ENCODE measurements at regions not wholly inside any gene's neighbourhood (a gene's known extent, or its start where the extent isn't known, plus 50 kb on each side); places are given as distances from the start of the nearest gene placed in this dataset.

DNA sequence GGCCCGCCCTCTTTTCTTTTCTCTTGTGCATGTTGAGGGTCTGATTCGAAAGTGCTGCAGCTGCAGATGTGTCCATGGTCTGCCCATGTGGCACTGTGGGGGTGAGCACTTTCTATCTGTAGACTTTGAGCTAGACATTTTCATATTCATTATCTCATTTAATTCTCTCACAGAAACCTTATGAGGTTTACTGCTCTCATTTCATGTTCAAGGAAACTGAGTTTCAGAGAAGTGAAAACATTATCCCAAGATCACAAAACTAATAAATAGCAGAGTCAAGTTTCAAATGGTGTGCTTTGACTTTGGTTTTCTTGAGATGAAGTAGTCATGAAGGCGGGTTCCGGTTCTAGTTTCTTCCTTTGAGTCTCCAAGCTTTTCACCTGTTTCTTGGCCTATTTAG, 536.5 kb upstream of the ZNF462 start:
- H3K4me3 Mint-ChIP-seq = no peak overlapping the region

DNA sequence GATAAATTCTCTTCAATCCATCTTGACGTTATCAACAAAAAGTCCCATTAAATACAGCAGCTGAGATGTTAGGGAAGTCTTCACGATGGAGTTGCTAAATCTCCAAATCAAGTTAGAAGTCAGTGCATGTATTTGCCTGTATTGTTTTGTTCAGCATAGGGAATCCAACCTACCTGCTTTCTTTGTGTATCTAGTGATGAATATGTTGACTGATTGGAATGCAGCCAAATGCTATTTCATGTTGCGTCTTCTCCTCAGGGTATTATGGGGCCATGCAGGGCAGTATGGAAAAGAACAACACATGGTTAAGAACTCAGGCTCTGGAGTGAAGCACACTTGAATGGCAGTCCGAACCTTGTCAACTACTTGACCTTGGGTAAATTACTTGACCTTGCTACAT, 529.5 kb upstream of the ZNF462 start:
- H3K9me3 Mint-ChIP-seq = no peaks in the 10 kb centered on the region
- no peaks in the 10 kb centered on the region for H3K4me1 Mint-ChIP-seq
- no peak overlapping the region for H3K27ac Mint-ChIP-seq
- no peaks in the 10 kb centered on the region for H3K27me3 Mint-ChIP-seq
- no peak for ATAC-seq
- no peaks in the 10 kb centered on the region for H3K36me3 Mint-ChIP-seq
- no peak overlapping the region for H3K4me3 Mint-ChIP-seq

More for the DNA sequence above, 536.5 kb upstream of the ZNF462 start:
- Mint-ChIP-seq H3K36me3 (no peaks in the 10 kb centered on the region), H3K9me3 (no peaks in the 10 kb centered on the region), H3K27me3 (no peaks in the 10 kb centered on the region), H3K27ac (no peak overlapping the region), H3K4me1 (no peaks in the 10 kb centered on the region)
- ATAC-seq = no peak

DNA sequence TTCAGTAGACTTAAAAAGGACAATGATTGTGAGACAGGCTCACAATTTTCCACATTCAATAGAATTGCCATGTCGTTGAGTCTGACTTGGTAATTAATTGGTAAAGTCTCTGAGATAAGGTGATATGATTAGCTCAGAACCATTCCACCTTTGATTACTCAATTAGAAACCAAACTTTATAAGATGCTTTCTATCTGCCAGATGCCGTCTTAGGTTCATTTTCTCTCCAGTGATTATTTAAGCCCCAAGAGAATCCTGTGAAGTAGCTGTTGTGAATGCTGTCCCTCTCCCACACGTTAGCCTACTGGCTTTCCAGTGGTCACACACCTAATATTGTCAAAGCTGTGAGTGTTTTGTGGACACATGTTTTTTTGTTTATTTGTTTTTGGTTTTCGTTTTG, 528.9 kb upstream of the ZNF462 start:
- Mint-ChIP-seq H3K9me3 (no peaks in the 10 kb centered on the region), H3K27ac (no peak overlapping the region), H3K27me3 (no peaks in the 10 kb centered on the region), H3K36me3 (no peaks in the 10 kb centered on the region), H3K4me3 (no peak overlapping the region), H3K4me1 (no peaks in the 10 kb centered on the region)
- no peak for ATAC-seq

DNA sequence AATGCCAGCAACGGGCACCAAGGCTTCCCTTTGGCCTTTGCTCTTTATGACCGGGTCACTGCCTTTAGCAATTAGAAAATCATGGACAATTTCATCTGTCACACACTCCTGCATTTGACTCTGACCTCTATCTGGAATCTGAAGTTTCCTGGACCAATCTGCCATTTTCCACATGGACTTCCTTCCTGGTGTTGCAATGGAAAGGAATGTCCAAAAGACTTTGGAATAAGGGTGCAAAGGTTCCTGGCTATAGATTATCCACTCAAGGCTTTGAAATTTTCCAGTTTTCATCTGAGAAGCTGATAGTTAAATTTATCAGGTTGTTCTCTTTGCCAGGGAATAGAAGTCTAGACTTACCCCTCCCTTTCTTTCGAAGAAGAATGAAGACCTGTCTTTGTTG, 523.1 kb upstream of the ZNF462 start:
- no peak for ATAC-seq
- no peak overlapping the region for H3K27ac Mint-ChIP-seq
- H3K4me3 Mint-ChIP-seq = no peak overlapping the region
- peaks cover 4% of the 10 kb centered on the region for H3K9me3 Mint-ChIP-seq
- H3K27me3 Mint-ChIP-seq = no peaks in the 10 kb centered on the region
- H3K36me3 Mint-ChIP-seq = no peaks in the 10 kb centered on the region
- H3K4me1 Mint-ChIP-seq = no peaks in the 10 kb centered on the region

DNA sequence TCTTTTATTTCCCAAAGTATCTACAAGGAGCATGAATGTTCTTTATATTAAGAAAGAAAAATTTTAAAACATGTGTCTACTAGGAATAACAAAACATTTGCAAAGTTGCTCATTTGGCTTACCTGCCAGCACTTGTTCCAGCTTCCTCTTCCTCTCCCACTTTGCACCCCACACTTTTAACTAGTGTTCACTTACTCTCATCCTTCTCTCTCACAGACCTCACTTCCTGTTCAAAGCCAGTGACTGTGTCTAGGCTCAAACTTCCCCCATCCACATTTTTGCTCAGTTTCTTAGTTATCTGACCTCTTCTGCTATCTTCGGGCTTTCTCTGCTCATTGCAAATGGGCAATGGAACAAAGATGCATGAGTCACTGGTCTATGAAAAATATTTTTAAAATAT, 512.2 kb upstream of the ZNF462 start:
- Mint-ChIP-seq H3K4me3 (no peak overlapping the region), H3K27me3 (no peaks in the 10 kb centered on the region), H3K36me3 (no peaks in the 10 kb centered on the region), H3K4me1 (no peaks in the 10 kb centered on the region), H3K27ac (no peak overlapping the region), H3K9me3 (peaks cover 9% of the 10 kb centered on the region)
- no peak for ATAC-seq

GRCh38 chr9:106356924-106357323, 506.0 kb upstream of the ZNF462 start:
- no peak for ATAC-seq
- Mint-ChIP-seq H3K27ac (no peak overlapping the region), H3K36me3 (no peaks in the 10 kb centered on the region), H3K4me3 (no peak overlapping the region), H3K27me3 (no peaks in the 10 kb centered on the region), H3K9me3 (peaks cover 18% of the 10 kb centered on the region), H3K4me1 (no peaks in the 10 kb centered on the region)

DNA sequence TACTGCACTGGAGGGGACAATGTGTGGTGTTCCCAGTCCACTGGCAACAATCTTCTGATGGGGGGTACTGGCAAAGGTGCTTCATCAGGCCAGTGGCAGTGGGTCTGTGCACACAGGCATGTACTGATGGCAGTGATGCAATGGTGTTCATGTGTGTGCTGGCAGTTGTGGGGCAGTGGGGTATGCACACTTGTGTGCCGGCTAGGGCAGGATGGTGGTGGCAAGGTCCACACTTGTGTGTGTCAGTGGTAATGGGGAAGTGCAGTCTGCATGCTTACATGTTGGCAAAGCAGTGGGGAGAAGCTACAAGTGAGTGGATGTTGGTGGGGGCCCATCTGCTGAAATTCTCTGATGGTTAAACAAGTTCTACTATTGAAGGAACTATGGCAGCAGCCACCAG, 504.6 kb upstream of the ZNF462 start:
- no peaks in the 10 kb centered on the region for H3K27me3 Mint-ChIP-seq
- H3K4me3 Mint-ChIP-seq = no peak overlapping the region
- H3K36me3 Mint-ChIP-seq = no peaks in the 10 kb centered on the region
- H3K9me3 Mint-ChIP-seq = peaks cover 18% of the 10 kb centered on the region
- no peaks in the 10 kb centered on the region for H3K4me1 Mint-ChIP-seq
- peak; percentile 8 for ATAC-seq
- no peak overlapping the region for H3K27ac Mint-ChIP-seq

DNA sequence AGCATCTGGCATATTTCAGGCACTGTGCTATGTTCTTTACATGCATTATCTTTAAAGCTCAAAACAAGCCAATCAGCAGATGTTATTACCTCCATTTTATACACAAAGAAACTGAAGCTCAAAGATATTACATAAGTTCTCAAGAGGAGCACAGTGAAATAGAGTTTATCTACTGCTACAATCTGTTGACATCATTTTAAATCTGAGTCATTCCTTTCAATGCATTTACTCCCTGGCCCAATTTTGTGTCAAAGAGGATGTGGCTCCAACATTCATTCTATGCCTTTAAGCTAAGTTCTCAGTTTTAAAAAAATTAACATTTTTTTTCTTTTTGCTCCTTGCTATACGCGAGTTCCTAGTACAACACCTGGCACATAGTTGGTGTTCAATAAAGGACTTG, 486.3 kb upstream of the ZNF462 start:
- no peaks in the 10 kb centered on the region for H3K36me3 Mint-ChIP-seq
- no peak overlapping the region for H3K4me3 Mint-ChIP-seq
- no peaks in the 10 kb centered on the region for H3K27me3 Mint-ChIP-seq
- no peak for ATAC-seq
- H3K4me1 Mint-ChIP-seq = no peaks in the 10 kb centered on the region
- H3K27ac Mint-ChIP-seq = no peak overlapping the region
- peaks cover 9% of the 10 kb centered on the region for H3K9me3 Mint-ChIP-seq

DNA sequence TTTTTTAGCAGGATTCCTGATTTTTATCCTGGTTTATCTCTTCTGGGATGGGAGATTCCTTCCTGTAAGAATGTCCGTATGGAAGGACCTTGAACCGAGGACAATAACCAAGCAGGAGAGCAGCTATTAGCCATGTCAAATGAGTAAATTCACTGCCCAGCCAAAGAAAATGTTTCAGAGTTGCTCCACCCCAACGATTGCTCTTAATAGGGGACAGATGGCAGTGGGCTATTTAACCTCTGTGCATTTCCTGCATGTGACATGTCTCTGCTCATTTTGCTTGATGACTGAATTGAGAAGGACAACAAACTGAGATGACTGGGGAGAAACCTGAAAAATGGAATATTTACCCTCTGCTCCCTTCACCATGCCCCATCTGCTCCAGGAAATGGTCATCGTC, 479.9 kb upstream of the ZNF462 start:
- H3K27me3 Mint-ChIP-seq = no peaks in the 10 kb centered on the region
- peaks cover 6% of the 10 kb centered on the region for H3K9me3 Mint-ChIP-seq
- H3K36me3 Mint-ChIP-seq = no peaks in the 10 kb centered on the region
- no peak overlapping the region for H3K27ac Mint-ChIP-seq
- ATAC-seq = no peak
- H3K4me3 Mint-ChIP-seq = no peak overlapping the region
- H3K4me1 Mint-ChIP-seq = no peaks in the 10 kb centered on the region

GRCh38 chr9:106387965-106388364, 475.0 kb upstream of the ZNF462 start:
- no peak overlapping the region for H3K4me3 Mint-ChIP-seq
- no peak for ATAC-seq
- H3K27ac Mint-ChIP-seq = no peak overlapping the region
- peaks cover 4% of the 10 kb centered on the region for H3K9me3 Mint-ChIP-seq
- H3K4me1 Mint-ChIP-seq = no peaks in the 10 kb centered on the region
- H3K36me3 Mint-ChIP-seq = no peaks in the 10 kb centered on the region
- H3K27me3 Mint-ChIP-seq = no peaks in the 10 kb centered on the region

- Mint-ChIP-seq H3K36me3 (no peaks in the 10 kb centered on the region), H3K4me3 (no peak overlapping the region)
Observed at GRCh38 chr9:106393226-106393625, 469.7 kb upstream of the ZNF462 start.

GRCh38 chr9:106400170-106400569, 462.8 kb upstream of the ZNF462 start:
- Mint-ChIP-seq H3K27ac (no peak overlapping the region), H3K27me3 (no peaks in the 10 kb centered on the region), H3K36me3 (no peaks in the 10 kb centered on the region), H3K4me1 (no peaks in the 10 kb centered on the region), H3K4me3 (no peak overlapping the region), H3K9me3 (peaks cover 4% of the 10 kb centered on the region)
- ATAC-seq = no peak

More at GRCh38 chr9:106393226-106393625, 469.7 kb upstream of the ZNF462 start:
- no peak overlapping the region for H3K27ac Mint-ChIP-seq
- H3K27me3 Mint-ChIP-seq = no peaks in the 10 kb centered on the region
- no peaks in the 10 kb centered on the region for H3K4me1 Mint-ChIP-seq
- H3K9me3 Mint-ChIP-seq = no peaks in the 10 kb centered on the region
- no peak for ATAC-seq

GRCh38 chr9:106400950-106401349, 462.0 kb upstream of the ZNF462 start:
- H3K27ac Mint-ChIP-seq = no peak overlapping the region
- no peaks in the 10 kb centered on the region for H3K27me3 Mint-ChIP-seq
- peaks cover 4% of the 10 kb centered on the region for H3K9me3 Mint-ChIP-seq
- H3K4me3 Mint-ChIP-seq = no peak overlapping the region
- no peaks in the 10 kb centered on the region for H3K36me3 Mint-ChIP-seq
- ATAC-seq = no peak
- H3K4me1 Mint-ChIP-seq = no peaks in the 10 kb centered on the region

GRCh38 chr9:106403081-106403480, 459.9 kb upstream of the ZNF462 start:
- H3K4me1 Mint-ChIP-seq = no peaks in the 10 kb centered on the region
- no peaks in the 10 kb centered on the region for H3K27me3 Mint-ChIP-seq
- no peak overlapping the region for H3K27ac Mint-ChIP-seq

DNA sequence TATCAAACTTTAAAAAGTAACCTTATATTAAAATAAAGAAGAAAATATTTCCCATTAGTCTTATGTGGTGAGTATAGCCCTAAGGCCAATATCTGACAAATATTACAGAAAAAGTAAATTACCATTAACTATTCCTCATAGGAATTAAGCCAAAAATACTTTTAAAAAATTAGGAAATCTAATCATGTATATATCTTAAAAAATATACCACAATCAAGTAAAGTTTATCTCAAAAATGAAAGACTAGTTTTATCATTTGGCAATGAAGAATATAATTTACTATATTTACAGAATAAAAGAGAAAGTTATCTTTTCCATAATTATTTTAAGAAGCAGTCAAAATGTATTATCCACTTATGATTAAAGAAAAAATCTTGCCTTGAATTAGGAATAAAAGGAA, 458.8 kb upstream of the ZNF462 start:
- no peak for ATAC-seq
- Mint-ChIP-seq H3K36me3 (no peaks in the 10 kb centered on the region), H3K27me3 (no peaks in the 10 kb centered on the region), H3K4me1 (no peaks in the 10 kb centered on the region), H3K9me3 (peaks cover 4% of the 10 kb centered on the region), H3K4me3 (no peak overlapping the region), H3K27ac (no peak overlapping the region)

More at GRCh38 chr9:106403081-106403480, 459.9 kb upstream of the ZNF462 start:
- ATAC-seq = no peak
- no peak overlapping the region for H3K4me3 Mint-ChIP-seq
- H3K9me3 Mint-ChIP-seq = peaks cover 4% of the 10 kb centered on the region
- H3K36me3 Mint-ChIP-seq = no peaks in the 10 kb centered on the region

DNA sequence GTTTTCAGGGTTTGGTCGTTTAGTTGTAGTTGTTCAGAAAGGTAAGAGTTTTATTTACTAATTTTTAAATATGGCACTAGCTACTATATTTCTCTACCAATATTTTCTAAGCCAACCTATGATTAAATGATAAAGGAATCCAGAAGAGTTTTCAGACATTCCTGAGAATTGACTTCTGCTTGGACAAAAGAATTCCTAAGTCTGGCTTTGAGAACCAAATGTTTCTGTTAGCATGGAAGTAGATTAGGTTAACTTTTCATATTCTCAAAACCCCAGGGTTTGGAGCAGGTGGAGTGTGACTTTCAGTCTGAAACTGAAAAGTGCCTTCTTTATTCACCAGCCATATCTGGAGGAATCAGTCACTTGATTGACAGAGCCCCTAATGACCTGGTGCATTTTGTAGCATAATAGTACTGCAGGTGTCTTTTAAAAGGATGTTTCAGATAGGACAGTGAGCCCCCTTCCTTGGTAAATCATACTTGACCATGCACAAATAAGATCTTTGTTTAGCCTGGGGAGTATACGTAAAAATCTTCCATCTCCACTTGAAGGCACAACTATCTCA, 457.0 kb upstream of the ZNF462 start:
- Mint-ChIP-seq H3K27me3 (no peaks in the 10 kb centered on the region), H3K4me1 (no peaks in the 10 kb centered on the region), H3K4me3 (no peak overlapping the region), H3K36me3 (no peaks in the 10 kb centered on the region), H3K9me3 (no peaks in the 10 kb centered on the region), H3K27ac (no peak overlapping the region)
- no peak for ATAC-seq

- no peak for ATAC-seq
- Mint-ChIP-seq H3K27ac (no peak overlapping the region), H3K4me3 (no peak overlapping the region), H3K4me1 (no peaks in the 10 kb centered on the region), H3K27me3 (no peaks in the 10 kb centered on the region), H3K36me3 (no peaks in the 10 kb centered on the region), H3K9me3 (peaks cover 5% of the 10 kb centered on the region)
Observed at GRCh38 chr9:106414042-106414441, 448.9 kb upstream of the ZNF462 start.

All from stimulated activated memory B cell treated with anti-CD40 and anti-IgM and Interleukin-4, amounts not matched to agents 10 μg/mL and 1 μg/mL and 100 μg/mL, for 72 hours (primary cell).